ENCODE measurements at regions not wholly inside any gene's neighbourhood (a gene's known extent, or its start where the extent isn't known, plus 50 kb on each side); places are given as distances from the start of the nearest gene placed in this dataset.

DNA sequence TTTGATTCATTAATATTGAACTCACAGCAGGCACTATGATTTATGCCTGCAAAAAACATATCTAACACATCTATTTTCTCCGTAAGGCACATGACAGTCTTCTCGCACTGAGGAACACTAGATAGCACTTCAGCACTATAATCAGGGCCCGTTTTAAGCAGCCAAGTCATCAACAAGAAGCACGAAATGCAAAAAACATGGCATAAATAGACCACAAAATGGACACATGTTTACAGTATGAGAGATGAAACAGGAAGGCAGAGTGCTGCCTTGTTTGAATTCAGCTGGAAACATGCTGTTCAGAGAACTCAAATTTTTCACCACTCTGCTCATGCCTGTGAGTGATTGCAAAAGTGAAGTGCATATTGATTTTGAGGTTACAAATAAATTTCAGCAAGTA is 205.8 kb upstream of the PDGFD start:
- Histone ChIP-seq H2BK5ac (ENCODE audit: low read depth, low read length, poor library complexity, severe bottlenecking) (no peak overlapping the region), H3K27ac (ENCODE audit: insufficient read depth, low read length) (no peak overlapping the region), H3K14ac (replicated peaks; ENCODE audit: low read depth, low read length) (no peak overlapping the region), H2BK20ac (ENCODE audit: low read depth, low read length) (no peak overlapping the region), H2AK5ac (ENCODE audit: low read depth, low read length) (no peak overlapping the region), H3K9me1 (ENCODE audit: insufficient read depth, low read length) (no peaks in the 10 kb centered on the region), H3K9me3 (ENCODE audit: control insufficient read depth, insufficient read depth, low read length) (peaks cover 3% of the 10 kb centered on the region; the same call in 1 of the 2 replicates), H4K8ac (ENCODE audit: low read depth in 2 of 2, low read length in 2 of 2) (no peak overlapping the region), H2BK120ac (ENCODE audit: low read depth, low read length) (no peak overlapping the region), H3K56ac (ENCODE audit: extremely low read depth, insufficient read depth, low read length) (no peak overlapping the region), H3K36me3 (ENCODE audit: control insufficient read depth, insufficient read depth, low read length) (no peaks in the 10 kb centered on the region), H3K27me3 (ENCODE audit: control insufficient read depth, insufficient read depth, low read length) (no peaks in the 10 kb centered on the region), H2BK15ac (ENCODE audit: low read depth, low read length) (no peak overlapping the region), H2AK9ac (replicated peaks; ENCODE audit: low read depth, low read length, poor library complexity) (no peak overlapping the region), H3K4me2 (ENCODE audit: low read depth, low read length) (no peak overlapping the region), H4K91ac (ENCODE audit: insufficient read depth, low read depth, low read length) (no peak overlapping the region), H3K9ac (ENCODE audit: low read depth, low read length) (no peak overlapping the region), H3K4ac (ENCODE audit: low read depth, low read length) (no peak overlapping the region), H3K18ac (ENCODE audit: low read depth, low read length) (no peak overlapping the region), H3K4me1 (ENCODE audit: control insufficient read depth, insufficient read depth, low read length) (no peaks in the 10 kb centered on the region), H3K23ac (ENCODE audit: low read depth, low read length) (no peak overlapping the region), H4K20me1 (ENCODE audit: insufficient read depth, low read length) (no peaks in the 10 kb centered on the region), H3K4me3 (ENCODE audit: insufficient read depth, low read depth, low read length) (no peak overlapping the region), H3K79me1 (ENCODE audit: low read depth in 1 of 2, low read length in 2 of 2) (no peaks in the 10 kb centered on the region), H2AFZ (replicated peaks; ENCODE audit: low read length, poor library complexity) (no peak overlapping the region), H4K5ac (ENCODE audit: low read depth, low read length) (no peak overlapping the region)
- ATAC-seq (ENCODE audit: low read depth) (peak; percentile 27; the same call in 1 of the 2 replicates), DNase-seq (no peak)
- no TSS peak for BruUV-seq (replicated peaks)
- dilution Hi-C loops (cut with HindIII; ENCODE audit: low sequenced_read_pairs, unreplicated experiment), result no loop called here
- POLR2A ChIA-PET (ENCODE audit: unreplicated experiment), result no interaction called here
- no peak for TF ChIP-seq POLR2A (IDR thresholded peaks at IDR 0.05; ENCODE audit: low read depth, low read length)
- TF ChIP-seq, protein P1, sequence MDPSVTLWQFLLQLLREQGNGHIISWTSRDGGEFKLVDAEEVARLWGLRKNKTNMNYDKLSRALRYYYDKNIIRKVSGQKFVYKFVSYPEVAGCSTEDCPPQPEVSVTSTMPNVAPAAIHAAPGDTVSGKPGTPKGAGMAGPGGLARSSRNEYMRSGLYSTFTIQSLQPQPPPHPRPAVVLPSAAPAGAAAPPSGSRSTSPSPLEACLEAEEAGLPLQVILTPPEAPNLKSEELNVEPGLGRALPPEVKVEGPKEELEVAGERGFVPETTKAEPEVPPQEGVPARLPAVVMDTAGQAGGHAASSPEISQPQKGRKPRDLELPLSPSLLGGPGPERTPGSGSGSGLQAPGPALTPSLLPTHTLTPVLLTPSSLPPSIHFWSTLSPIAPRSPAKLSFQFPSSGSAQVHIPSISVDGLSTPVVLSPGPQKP (IDR thresholded peaks at IDR 0.05; ENCODE audit: borderline replicate concordance, low read depth, low read length), result no peak
- CTCF ChIA-PET, result no interaction called here
- in situ Hi-C loops (cut with MboI; ENCODE audit: low sequenced_read_pairs), result no loop called here
- intact Hi-C loops (cut with micrococcal nuclease), result no loop called here
- WGBS, 2 experiments (ENCODE audit: extremely low coverage in 2 of 2, insufficient read length in 1 of 2), result no CpG with 5 or more reads among the region's 4 CpGs

Data from IMR-90 (cell line).